ENCODE measurements at regions not wholly inside any gene's neighbourhood (a gene's known extent, or its start where the extent isn't known, plus 50 kb on each side); places are given as distances from the start of the nearest gene placed in this dataset.

DNA sequence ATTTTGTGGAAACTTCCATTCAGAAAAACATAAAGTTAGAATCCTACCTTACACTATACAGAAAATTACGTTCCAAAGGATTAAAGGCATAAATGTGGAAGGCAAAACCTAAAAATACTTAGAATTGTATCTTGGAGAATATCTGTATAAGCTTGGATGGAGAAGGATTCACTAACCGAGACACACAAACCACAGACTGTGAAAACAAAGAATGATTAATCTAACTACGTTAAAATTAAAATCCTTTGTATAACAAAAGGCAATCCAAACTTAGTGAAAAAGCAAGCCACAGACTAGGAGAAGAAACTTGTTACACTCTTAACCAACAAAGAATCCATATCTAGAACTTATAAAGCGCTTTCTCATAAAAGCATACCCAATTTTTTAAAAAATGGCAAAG lies 678.8 kb downstream of the INHBA start:
- intact Hi-C loops (cut with DNase I): no loop called here
- DNase-seq: no peak

GRCh38 chr7:41020056-41020455 lies 682.8 kb downstream of the INHBA start:
- intact Hi-C loops (cut with DNase I): no loop called here
- DNase-seq: no peak

- intact Hi-C loops (cut with DNase I): no loop called here
These were observed 689.8 kb downstream of the INHBA start for GRCh38 chr7:41013117-41013516.

DNA sequence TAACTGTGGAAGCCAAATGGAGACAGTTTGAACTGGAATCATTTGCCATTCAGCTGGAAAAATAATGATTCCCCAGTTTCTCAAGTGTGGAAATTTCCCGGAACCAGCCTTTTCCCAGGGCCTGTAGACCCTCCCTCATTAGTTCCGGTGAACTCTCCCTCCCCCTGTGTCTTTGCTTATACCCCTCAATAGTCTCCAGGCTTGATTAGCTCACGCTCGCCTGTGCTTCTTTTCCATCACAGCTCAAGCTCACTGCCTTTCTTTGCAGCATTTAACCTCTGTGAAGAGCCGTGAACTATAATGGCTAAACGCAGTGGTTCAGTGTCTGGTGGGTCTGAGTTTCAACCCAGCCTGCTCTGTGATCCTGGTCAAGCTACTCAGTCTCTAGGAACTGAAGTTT lies 690.8 kb downstream of the INHBA start:
- intact Hi-C loops (cut with DNase I): no loop called here
- no peak for DNase-seq

More at GRCh38 chr7:41013117-41013516, 689.8 kb downstream of the INHBA start:
- no peak for DNase-seq

DNA sequence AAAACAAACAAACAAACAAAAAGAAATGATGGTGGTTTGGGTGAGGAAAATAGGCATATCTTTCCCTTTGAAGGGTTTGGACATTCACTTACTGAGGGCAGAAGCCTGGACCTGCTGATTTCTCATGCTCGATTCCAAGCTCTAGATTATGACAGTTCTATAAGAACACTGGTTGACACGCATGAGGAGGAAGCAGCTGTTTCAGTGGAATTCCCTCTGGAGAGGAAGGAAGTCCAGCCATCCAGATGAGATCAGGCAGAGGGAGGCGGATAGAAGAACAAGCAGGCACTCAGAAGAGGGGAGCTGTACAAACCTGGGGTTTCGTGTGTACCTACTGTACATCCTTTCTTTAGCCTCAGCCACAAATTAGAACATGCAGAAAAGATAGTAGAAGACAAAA lies 691.9 kb downstream of the INHBA start:
- intact Hi-C loops (cut with DNase I): no loop called here
- no peak for DNase-seq

GRCh38 chr7:41010418-41010817 lies 692.5 kb downstream of the INHBA start:
- intact Hi-C loops (cut with DNase I): no loop called here
- DNase-seq: peak in 5 of 42 donors; percentile 1 to 24 (median 13)

- intact Hi-C loops (cut with DNase I): no loop called here
- DNase-seq: no peak
These were observed 695.1 kb downstream of the INHBA start for GRCh38 chr7:41007811-41008210.

GRCh38 chr7:41007351-41007751 lies 695.5 kb downstream of the INHBA start:
- intact Hi-C loops (cut with DNase I): no loop called here
- peak in 1 of 42 donors; percentile 11 for DNase-seq

DNA sequence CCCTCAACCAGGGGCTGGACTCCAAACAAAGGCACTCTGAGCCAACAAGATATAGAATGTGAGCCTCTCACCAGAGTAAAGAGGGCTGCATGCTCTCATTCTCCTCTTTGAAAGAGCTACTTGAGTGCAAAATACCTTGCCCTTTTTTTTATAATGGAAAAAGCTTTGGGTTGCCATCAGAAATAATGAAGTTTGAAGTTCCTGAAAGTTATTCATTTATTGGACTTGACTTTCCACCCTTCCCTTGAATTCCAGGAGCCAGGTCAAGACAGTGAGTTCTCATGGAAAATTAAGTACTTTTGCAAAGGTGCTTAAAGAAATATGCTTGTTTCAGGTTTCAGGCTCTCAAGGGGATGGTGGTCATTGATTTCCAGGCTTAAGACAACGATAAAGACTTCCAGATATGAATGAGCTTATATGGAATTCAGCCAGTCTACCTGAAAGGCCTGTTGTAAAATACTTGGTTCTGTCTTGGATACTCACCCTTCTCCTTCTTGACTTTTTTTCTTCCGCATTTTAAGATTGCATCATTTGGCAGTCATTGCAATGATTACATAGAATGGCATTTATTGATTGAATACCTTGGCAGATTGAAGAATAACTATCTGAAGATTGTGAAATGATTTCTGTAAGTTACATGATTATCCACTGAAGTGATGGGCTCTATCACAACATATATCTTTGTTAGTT lies 696.4 kb downstream of the INHBA start:
- intact Hi-C loops (cut with DNase I): no loop called here
- no peak for DNase-seq

- no peak for DNase-seq
- intact Hi-C loops (cut with DNase I): no loop called here
These were observed 697.5 kb downstream of the INHBA start for GRCh38 chr7:41005374-41005901.

DNA sequence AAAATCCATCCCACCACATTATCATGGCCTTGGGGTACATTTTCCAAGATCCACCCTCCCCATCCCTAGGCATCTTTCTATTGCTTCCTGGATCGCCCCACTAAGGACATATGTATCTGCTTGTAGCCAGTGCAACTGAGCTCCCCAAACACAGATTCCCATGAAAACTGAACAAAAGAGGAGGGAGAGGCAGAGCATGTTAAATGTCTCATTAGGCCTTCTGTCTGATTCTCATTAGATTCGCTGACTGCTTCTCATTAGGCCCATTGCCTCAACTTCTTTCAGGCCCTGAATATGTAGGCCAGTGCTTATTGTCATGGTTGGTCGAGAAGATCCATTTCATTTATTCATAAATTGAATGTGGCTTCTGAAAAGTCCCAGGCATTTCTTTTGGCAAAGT lies 698.9 kb downstream of the INHBA start:
- intact Hi-C loops (cut with DNase I): no loop called here
- DNase-seq: no peak

GRCh38 chr7:41003611-41003940 lies 699.3 kb downstream of the INHBA start:
- intact Hi-C loops (cut with DNase I): no loop called here
- no peak for DNase-seq

DNA sequence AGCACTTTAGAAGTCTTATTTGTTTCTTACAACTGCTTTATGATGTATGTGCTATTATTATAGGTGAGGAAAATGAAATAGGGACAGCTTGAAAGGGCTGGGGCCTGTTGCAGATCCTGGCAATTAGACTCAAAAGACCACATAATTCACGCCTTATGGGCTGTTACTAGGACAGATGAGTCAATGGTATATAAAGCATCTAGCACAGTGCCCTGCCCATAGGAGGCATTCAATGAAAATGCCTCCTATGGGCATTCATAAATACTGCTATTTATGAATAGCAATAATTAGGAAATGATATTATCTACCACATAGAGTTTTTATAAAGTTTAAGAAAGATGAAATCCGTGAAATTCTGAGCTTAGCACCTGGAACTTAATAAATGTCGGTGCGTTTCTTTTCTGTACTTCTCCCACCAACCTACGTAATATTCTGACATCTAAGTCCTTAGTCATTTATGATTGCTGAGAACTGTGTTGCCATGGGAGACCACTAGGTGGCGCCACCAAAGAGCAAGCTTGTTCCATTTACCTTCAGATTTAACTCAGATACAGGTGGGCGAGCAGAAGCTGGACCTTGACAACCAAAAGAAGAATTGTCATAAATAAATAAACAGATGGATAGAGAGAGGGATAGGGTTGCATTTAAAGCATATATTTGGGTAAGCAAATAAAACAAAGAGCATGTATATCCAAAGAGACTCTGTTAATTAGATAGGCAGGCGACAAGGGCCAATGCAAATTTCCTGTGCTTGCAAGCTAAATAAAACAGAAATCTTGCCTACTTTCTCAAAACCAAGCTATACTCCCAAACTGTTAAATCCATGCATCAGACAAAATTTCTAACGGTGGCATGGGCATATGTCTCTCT lies 699.9 kb downstream of the INHBA start:
- intact Hi-C loops (cut with DNase I): no loop called here

DNA sequence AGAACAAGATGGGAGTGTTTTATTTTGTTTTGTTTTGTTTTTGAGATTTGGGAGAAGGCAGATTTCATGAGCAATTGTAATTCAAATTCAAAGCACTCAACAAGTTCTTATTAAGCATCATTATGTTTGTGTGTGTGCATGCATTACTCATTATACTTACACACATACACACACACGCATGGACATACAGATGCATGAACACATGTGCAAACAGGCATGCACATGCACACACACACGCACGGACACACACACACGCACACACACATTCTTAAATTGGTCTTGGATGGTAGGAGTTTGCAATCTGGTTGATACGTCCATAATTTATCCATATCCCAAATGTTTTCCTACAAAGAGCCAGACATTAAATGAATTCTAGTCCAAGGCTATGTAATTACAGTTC lies 702.8 kb downstream of the INHBA start:
- no peak for DNase-seq
- intact Hi-C loops (cut with DNase I): no loop called here

More for the DNA sequence above, 699.9 kb downstream of the INHBA start:
- DNase-seq: peak in 41 of 42 donors; percentile 21 to 83 (median 59)

DNA sequence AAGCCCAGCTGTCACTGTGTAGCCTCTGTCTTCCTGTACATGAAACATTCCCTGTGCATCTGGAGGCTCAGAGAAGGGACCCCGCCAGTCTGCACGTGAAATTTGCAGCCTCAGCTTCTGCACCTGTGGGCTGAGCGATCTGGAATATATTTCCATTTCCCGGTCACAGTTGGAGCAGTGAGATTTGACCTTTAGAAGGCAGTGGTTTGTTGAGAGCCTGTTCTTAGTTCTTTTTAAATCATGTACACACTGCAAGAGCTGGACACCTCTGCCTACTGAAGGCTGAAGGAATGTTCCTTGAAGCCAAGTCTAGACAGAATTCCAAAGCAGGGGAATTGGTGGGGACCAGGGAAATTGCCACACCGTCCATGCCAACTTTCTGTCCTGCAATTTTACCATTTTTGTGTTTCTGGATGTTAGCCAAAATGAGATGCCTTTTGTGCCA lies 706.6 kb downstream of the INHBA start:
- intact Hi-C loops (cut with DNase I): no loop called here
- DNase-seq: no peak

DNA sequence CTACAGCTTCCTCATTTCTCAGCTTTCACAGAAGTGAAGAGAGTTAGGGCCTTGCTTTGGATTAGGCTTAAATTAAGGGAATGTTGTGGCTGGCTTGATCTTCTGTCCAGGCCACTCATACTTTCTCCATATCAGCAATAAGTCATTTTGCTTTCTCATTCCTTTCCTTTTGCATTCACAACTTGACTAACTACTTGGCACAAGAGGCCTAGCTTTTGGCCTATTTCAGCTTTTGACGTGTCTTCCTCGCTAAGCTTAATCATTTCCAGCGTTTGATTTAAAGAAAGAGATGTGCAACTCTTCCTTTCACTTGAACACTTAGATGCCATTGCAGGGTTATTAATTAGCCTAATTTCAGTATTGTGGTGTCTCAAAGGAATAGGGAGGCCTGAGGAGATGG lies 712.0 kb downstream of the INHBA start:
- DNase-seq: no peak
- intact Hi-C loops (cut with DNase I): no loop called here

DNA sequence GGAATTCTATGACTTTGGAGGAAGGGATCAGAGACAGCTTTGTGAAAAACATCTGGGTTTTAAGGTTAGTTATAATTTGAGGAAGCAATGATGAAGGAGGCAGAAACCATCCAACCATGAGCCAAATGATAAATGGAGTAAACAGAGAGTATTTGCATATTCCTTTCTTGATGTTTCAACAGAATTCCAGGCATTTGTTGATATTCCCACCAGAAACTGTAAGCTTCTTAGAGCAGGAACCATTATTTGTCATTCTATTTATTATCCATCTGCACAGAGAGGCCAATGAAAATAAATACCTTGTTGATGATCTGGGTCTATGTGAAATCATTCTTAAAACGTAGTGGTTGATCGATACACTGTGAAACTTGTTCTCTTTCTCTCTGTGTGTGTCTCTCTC lies 715.3 kb downstream of the INHBA start:
- intact Hi-C loops (cut with DNase I): no loop called here
- DNase-seq: no peak

DNA sequence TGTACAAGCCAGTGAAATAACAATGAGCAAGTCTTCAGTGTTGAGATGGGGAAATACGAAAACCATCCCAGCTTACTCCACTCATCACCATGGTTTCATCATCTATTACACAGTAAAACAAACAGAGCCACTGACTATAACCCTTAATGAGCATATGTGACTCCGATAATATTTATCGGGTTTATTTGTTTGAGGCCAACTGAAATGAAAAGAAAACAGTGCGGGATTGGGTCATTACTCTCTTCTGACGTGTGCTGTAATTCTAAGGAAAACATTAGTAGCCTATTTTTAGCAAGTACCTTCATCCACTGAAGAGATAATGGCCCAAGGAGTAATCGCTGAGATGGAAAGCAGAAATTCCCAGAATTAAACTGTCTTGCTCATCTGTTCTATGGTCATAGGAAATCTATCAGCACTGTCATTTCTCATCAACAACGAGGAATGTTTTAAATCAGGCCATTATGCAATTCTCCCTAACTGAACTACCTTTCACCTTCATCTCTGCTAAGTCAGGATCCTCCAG lies 716.5 kb downstream of the INHBA start:
- intact Hi-C loops (cut with DNase I): no loop called here
- DNase-seq: no peak

DNA sequence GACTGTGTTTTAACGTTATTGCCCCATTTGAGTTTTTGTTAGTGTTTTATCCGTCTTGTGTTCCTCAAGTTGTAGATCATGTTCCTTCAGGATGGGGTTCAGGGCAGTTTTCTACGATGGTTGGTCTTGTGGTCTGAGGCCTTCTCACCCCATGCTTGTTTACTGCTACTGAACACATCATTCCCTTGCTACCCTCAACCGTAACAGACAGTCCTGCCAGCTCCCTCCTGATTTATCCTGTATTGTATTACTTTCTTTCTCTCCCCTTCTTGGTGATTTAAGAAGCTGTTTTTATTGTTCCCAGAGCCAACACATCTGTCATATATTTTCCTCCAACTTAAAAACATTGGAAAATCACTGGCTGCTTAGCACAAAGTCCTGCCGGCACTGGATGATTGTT lies 719.8 kb downstream of the INHBA start:
- no peak for DNase-seq
- intact Hi-C loops (cut with DNase I): no loop called here

DNA sequence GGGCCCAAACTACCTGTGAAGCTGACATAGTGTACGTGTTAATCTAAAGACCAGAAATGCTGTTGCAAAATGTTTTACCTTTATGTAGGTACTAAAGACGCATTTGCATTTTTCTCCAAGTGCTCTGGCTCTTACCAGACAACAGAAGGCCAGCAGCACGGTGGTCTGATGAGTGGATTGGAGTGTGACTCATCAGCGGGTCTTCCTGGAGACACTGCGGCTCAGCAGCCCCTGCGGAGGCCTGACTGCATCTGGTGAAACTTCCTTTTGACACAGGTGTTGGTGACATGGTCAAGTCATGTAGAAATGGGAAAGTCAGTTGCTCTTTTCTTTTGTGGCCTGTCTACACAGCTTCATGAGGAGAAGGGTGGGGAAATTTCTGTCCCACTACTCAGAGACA lies 723.6 kb downstream of the INHBA start:
- DNase-seq: no peak
- intact Hi-C loops (cut with DNase I): no loop called here

All from head of caudate nucleus (tissue), 42 donors.